22Rv1 (cell line): ENCODE measurements at regions not wholly inside any gene's neighbourhood (a gene's known extent, or its start where the extent isn't known, plus 50 kb on each side); places are given as distances from the start of the nearest gene placed in this dataset.

Experiments used
- ZFX ChIP-seq: fragments of 450-650 bp; IDR thresholded peaks from 2 replicates; pipeline ENCODE4 v1.6.1; 2017; ENCODE audit warnings: antibody characterized with exemption, borderline replicate concordance
- TF ChIP-seq, protein P1 (sequence below): fragments of 450-650 bp; IDR thresholded peaks from 2 replicates; pipeline ENCODE4 v1.5.1; 2017; ENCODE audit warnings: mild to moderate bottlenecking

DNA sequence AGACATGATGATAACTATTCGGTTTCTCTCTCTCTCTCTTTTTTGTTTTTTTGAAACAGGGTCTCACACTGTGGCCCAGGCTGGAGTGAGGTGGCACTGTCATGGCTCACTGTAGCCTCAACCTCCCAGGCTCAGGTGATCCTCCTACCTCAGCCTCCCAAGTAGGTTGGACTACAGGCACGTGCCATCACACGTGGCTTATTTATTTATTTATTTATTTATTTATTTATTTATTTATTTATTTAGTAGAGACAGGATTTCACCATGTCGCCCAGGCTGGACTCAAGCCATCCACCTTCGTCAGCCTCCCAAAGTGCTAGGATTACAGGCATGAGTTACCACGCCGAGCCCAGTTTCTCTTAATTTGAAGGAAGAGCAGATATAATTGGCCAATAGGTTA, 427.9 kb upstream of the JAG1 start:
- TF ChIP-seq, protein P1, sequence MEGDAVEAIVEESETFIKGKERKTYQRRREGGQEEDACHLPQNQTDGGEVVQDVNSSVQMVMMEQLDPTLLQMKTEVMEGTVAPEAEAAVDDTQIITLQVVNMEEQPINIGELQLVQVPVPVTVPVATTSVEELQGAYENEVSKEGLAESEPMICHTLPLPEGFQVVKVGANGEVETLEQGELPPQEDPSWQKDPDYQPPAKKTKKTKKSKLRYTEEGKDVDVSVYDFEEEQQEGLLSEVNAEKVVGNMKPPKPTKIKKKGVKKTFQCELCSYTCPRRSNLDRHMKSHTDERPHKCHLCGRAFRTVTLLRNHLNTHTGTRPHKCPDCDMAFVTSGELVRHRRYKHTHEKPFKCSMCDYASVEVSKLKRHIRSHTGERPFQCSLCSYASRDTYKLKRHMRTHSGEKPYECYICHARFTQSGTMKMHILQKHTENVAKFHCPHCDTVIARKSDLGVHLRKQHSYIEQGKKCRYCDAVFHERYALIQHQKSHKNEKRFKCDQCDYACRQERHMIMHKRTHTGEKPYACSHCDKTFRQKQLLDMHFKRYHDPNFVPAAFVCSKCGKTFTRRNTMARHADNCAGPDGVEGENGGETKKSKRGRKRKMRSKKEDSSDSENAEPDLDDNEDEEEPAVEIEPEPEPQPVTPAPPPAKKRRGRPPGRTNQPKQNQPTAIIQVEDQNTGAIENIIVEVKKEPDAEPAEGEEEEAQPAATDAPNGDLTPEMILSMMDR: no peak
- no peak for TF ChIP-seq ZFX
